GM20000 (cell line): ENCODE measurements at regions not wholly inside any gene's neighbourhood (a gene's known extent, or its start where the extent isn't known, plus 50 kb on each side); places are given as distances from the start of the nearest gene placed in this dataset.
"Not testable (repeated sequence)": the region's sequence is repeated elsewhere in the genome, so short reads cannot be mapped to it uniquely, and the experiment has no call there.

Source experiments
- DNase-seq: peaks from one replicate; pipeline ENCODE4 v3.0.0; 2012; ENCODE audit warnings: low spot score
- TF ChIP-seq, protein P1 (sequence below): IDR thresholded peaks from 2 replicates; pipeline ENCODE4 v1.5.1; 2012; ENCODE audit warnings: mild to moderate bottlenecking, control low read depth; ENCODE audit errors: extremely low read depth, missing control alignments

DNA sequence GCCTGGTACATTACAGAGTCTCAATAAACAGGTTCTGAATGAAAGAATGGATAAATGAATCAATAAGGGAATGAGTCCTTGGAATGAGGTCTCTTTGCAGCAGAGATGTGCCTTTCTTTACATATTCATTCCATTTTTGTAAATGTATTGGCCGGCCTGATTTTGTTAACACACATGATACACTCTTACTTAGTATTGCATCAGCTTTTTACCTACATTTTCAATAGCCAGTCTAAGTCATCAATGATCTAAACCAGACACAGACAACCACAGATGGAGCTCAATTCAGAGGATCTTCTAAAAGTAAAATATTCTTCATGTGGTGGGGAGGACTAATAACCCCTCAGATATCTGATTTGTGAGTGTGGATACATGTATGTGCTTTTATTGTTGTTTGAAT lies 653.1 kb downstream of the LMO4 start:
- TF ChIP-seq, protein P1, sequence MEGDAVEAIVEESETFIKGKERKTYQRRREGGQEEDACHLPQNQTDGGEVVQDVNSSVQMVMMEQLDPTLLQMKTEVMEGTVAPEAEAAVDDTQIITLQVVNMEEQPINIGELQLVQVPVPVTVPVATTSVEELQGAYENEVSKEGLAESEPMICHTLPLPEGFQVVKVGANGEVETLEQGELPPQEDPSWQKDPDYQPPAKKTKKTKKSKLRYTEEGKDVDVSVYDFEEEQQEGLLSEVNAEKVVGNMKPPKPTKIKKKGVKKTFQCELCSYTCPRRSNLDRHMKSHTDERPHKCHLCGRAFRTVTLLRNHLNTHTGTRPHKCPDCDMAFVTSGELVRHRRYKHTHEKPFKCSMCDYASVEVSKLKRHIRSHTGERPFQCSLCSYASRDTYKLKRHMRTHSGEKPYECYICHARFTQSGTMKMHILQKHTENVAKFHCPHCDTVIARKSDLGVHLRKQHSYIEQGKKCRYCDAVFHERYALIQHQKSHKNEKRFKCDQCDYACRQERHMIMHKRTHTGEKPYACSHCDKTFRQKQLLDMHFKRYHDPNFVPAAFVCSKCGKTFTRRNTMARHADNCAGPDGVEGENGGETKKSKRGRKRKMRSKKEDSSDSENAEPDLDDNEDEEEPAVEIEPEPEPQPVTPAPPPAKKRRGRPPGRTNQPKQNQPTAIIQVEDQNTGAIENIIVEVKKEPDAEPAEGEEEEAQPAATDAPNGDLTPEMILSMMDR: no peak
- DNase-seq: no peak

DNA sequence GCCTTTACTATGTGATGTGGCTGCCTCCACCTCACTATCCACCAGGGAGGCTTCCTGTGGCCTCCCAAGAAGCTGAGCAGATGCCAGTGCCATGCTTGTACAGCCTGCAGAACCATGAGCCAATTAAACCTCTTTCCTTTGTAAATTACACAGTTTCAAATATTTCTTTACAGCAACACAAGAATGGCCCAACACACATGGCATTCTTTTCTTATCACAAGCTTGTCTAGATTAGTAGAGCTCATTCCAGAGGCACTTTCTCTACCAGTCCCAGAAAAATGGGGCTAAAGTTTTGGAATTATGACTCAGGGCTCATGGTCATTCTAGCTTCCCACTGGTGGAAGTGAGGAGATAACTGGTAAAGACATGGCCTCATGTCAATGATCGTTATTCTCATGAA lies 655.2 kb downstream of the LMO4 start:
- DNase-seq: no peak
- TF ChIP-seq, protein P1: no peak

DNA sequence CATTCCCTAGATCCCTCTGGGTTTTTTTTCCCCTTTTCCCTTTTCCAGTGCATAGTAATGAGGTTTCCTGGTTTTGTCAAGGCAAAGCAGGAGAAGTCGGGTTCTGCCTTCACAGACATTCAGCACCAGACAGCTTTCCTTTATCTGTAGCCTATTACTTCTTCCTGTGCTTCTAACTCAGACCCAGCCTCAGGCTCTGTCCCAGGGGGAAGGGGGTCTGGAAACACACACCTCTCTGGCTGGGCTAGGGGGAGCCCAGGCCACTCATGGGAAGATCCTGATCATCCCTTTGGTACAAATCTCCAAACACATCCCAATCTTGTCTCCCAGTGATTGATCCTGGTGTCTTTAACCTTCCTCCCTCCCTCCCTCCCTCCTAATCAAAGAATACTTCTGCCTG lies 656.4 kb downstream of the LMO4 start:
- DNase-seq: no peak
- TF ChIP-seq, protein P1: no peak

DNA sequence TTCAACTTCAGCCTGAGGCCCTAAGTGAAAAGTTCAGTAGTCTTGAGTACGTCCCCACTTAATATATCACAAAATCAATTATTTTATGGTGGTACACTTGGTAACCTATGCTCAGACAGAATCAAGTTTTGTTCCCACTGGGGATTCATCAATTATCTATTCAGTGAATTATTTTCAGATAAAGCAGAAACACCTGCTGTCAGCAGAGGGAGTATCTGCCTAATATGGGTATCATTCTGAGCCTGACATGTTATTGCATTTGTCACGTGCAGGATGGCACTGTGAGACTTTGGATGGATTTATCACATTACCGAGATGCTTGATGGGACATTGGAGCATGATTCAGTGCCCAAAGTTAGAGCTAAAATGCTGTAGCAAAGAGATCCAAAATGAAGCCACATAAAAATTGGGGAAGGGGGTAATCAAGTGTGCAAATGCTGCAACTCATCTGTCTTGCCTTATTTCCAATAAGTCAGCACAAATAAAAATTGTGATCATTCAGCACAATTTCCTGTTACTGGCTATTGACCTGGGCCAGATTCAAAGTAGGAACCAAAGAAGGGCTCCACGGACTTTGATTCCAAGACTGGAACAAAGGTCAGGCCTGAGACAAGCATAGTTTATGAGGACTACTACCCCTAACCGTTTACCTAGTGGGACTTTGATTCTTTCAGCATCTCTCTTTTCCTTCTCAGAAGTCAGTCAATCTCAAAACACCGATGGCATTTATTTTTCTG lies 657.6 kb downstream of the LMO4 start:
- TF ChIP-seq, protein P1: no peak
- DNase-seq: no peak

DNA sequence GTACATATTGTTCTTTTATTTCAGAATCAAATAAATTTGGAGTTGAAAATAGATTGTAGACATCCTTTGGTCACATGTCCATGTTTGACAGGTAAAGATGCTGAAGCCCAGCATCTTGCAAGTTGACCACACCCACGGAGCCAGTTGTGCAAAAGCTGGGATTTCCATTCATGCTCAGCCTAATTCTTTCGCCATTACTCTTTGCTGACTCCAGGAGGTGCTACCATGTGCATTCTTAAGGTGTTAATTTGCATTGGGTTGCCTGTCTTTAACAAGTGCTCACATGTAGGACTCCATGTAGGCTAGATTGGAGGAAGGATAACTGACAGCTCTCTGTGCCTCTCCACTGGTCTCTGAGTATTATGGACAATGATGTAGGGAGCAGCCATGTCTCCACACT lies 660.7 kb downstream of the LMO4 start:
- TF ChIP-seq, protein P1: no peak
- no peak for DNase-seq

DNA sequence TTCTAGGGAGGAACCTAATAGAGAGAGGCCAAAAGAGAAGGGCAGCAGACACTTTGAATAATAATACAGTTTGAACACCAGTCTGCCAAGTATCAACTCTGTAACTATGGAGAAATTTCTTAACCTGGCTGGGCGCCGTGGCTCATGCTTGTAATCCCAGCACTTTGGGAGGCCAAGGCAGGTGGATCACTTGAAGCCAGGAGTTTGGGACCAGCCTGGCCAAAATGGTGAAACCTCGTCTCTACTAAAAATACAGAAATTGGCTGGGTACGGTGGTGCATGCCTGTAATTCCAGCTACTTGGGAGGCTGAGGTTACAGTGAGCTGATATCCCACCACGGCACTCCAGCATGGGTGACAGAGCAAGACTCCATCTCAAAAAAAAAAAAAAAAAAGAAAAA lies 663.9 kb downstream of the LMO4 start:
- not testable (repeated sequence) for DNase-seq

DNA sequence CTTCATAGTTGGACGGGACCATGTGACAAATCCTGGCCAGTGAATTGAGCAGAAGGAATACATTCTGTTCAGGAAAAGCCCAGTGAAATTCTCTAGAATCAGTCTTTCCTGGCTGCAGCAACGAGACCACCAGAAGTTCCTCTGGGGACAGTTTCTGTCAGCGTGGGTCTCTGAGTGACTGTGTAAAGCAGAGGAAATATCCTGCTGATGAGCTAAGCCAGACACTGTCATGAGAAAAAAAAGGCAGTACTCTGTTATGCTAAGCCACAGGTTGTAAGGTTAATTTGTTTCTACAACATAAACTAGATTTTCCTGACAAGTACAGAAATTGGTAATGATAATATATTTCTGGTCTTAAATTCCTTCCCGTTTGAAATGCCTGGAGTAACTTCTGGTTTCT lies 664.4 kb downstream of the LMO4 start:
- TF ChIP-seq, protein P1: no peak
- no peak for DNase-seq

DNA sequence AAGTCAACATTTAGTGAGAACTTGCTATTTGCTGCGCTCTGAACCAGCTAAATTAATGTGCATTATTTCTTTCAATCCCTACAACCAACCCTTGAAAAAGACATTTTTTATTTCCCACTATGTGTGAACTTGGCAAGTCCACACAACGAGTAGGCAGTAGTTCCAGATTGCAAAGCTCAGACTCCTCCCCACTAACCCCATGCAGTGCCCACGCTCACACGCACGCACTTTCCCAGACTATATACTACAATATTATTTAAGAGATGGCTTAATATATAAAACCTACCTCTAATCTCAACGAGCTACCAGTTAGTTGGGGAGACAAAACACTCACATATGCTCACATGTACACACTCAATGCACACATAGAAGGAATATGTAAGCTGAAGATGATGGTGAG lies 671.2 kb downstream of the LMO4 start:
- DNase-seq: no peak
- TF ChIP-seq, protein P1: no peak
